ENCODE measurements at regions not wholly inside any gene's neighbourhood (a gene's known extent, or its start where the extent isn't known, plus 50 kb on each side); places are given as distances from the start of the nearest gene placed in this dataset.

- DNase-seq (ENCODE audit: low read depth), result no peak
- H3K4me3 ChIP-seq (ENCODE audit: low read depth, low read length), result no peak overlapping the region
- TF ChIP-seq CTCF (conservative IDR thresholded peaks at IDR 0.05; ENCODE audit: low read depth, low read length), result no peak
Observed at GRCh38 chr19:28532765-28533341, 680.1 kb downstream of the UQCRFS1 start.

- no peak for TF ChIP-seq CTCF (conservative IDR thresholded peaks at IDR 0.05; ENCODE audit: low read depth, low read length)
- DNase-seq (ENCODE audit: low read depth), result no peak
- no peak overlapping the region for H3K4me3 ChIP-seq (ENCODE audit: low read depth, low read length)
Observed at GRCh38 chr19:28531979-28532378, 681.0 kb downstream of the UQCRFS1 start.

GRCh38 chr19:28530406-28531035 is 682.4 kb downstream of the UQCRFS1 start:
- no peak for DNase-seq (ENCODE audit: low read depth)
- H3K4me3 ChIP-seq (ENCODE audit: low read depth, low read length), result no peak overlapping the region
- no peak for TF ChIP-seq CTCF (conservative IDR thresholded peaks at IDR 0.05; ENCODE audit: low read depth, low read length)

GRCh38 chr19:28526038-28526437 is 686.9 kb downstream of the UQCRFS1 start:
- TF ChIP-seq CTCF (conservative IDR thresholded peaks at IDR 0.05; ENCODE audit: low read depth, low read length), result no peak
- H3K4me3 ChIP-seq (ENCODE audit: low read depth, low read length), result no peak overlapping the region
- no peak for DNase-seq (ENCODE audit: low read depth)

- no peak overlapping the region for H3K4me3 ChIP-seq (ENCODE audit: low read depth, low read length)
- no peak for TF ChIP-seq CTCF (conservative IDR thresholded peaks at IDR 0.05; ENCODE audit: low read depth, low read length)
- DNase-seq (ENCODE audit: low read depth), result no peak
Observed at GRCh38 chr19:28523619-28524018, 689.3 kb downstream of the UQCRFS1 start.

GRCh38 chr19:28522545-28522922 is 690.4 kb downstream of the UQCRFS1 start:
- no peak for TF ChIP-seq CTCF (conservative IDR thresholded peaks at IDR 0.05; ENCODE audit: low read depth, low read length)
- DNase-seq (ENCODE audit: low read depth), result no peak

More at GRCh38 chr19:28522545-28522922, 690.4 kb downstream of the UQCRFS1 start:
- no peak overlapping the region for H3K4me3 ChIP-seq (ENCODE audit: low read depth, low read length)

Data from choroid plexus epithelial cell (primary cell).